Kidney tubule cell (primary cell): ENCODE measurements at regions not wholly inside any gene's neighbourhood (a gene's known extent, or its start where the extent isn't known, plus 50 kb on each side); places are given as distances from the start of the nearest gene placed in this dataset.
"Not testable (repeated sequence)": the region's sequence is repeated elsewhere in the genome, so short reads cannot be mapped to it uniquely, and the experiment has no call there.

ENCODE experiments used
- DNase-seq: peaks from one replicate; pipeline ENCODE4 v3.0.0-alpha.2; 2018; ENCODE audit warnings: low spot score

GRCh38 chr3:5545719-5546118, 358.2 kb downstream of the EDEM1 start:
- no peak for DNase-seq

- no peak for DNase-seq
Observed at GRCh38 chr3:5553203-5553602, 365.7 kb downstream of the EDEM1 start.

- no peak for DNase-seq
Observed at GRCh38 chr3:5554245-5554747, 366.8 kb downstream of the EDEM1 start.

- DNase-seq, result no peak
Observed at GRCh38 chr3:5560199-5560598, 372.7 kb downstream of the EDEM1 start.

GRCh38 chr3:5563537-5564277, 376.2 kb downstream of the EDEM1 start:
- DNase-seq, result no peak

GRCh38 chr3:5564278-5564666, 376.8 kb downstream of the EDEM1 start:
- no peak for DNase-seq

- DNase-seq, result no peak
Observed at GRCh38 chr3:5565026-5565425, 377.5 kb downstream of the EDEM1 start.

GRCh38 chr3:5567113-5567512, 379.6 kb downstream of the EDEM1 start:
- no peak for DNase-seq

GRCh38 chr3:5568451-5568850, 380.9 kb downstream of the EDEM1 start:
- peak; percentile 35 for DNase-seq

- DNase-seq, result no peak
Observed at GRCh38 chr3:5569152-5569551, 381.6 kb downstream of the EDEM1 start.

- no peak for DNase-seq
Observed at GRCh38 chr3:5572168-5572567, 384.7 kb downstream of the EDEM1 start.

GRCh38 chr3:5576277-5577011, 388.9 kb downstream of the EDEM1 start:
- no peak for DNase-seq

GRCh38 chr3:5579139-5579602, 391.7 kb downstream of the EDEM1 start:
- DNase-seq, result no peak

- no peak for DNase-seq
Observed at GRCh38 chr3:5579946-5580345, 392.4 kb downstream of the EDEM1 start.

- DNase-seq, result no peak
Observed at GRCh38 chr3:5580826-5581225, 393.3 kb downstream of the EDEM1 start.

- DNase-seq, result peak; percentile 3
Observed at GRCh38 chr3:5581743-5582142, 394.2 kb downstream of the EDEM1 start.

GRCh38 chr3:5583920-5584319, 396.4 kb downstream of the EDEM1 start:
- DNase-seq, result no peak

- no peak for DNase-seq
Observed at GRCh38 chr3:5585085-5585484, 397.6 kb downstream of the EDEM1 start.

GRCh38 chr3:5606884-5607472, 419.5 kb downstream of the EDEM1 start:
- no peak for DNase-seq

GRCh38 chr3:5607581-5607980, 420.1 kb downstream of the EDEM1 start:
- DNase-seq, result no peak

- not testable (repeated sequence) for DNase-seq
Observed at GRCh38 chr3:5608971-5609370, 421.5 kb downstream of the EDEM1 start.

- no peak for DNase-seq
Observed at GRCh38 chr3:5613599-5613998, 426.1 kb downstream of the EDEM1 start.

- no peak for DNase-seq
Observed at GRCh38 chr3:5616873-5617272, 429.4 kb downstream of the EDEM1 start.
